ENCODE measurements at regions not wholly inside any gene's neighbourhood (a gene's known extent, or its start where the extent isn't known, plus 50 kb on each side); places are given as distances from the start of the nearest gene placed in this dataset.

GRCh38 chr15:31238906-31239305 is 87.7 kb upstream of the KLF13 start:
- no peak overlapping the region for H3K4me3 ChIP-seq (ENCODE audit: insufficient read depth, low read depth, low read length, poor library complexity, severe bottlenecking)
- peaks cover 15% of the 10 kb centered on the region for H3K4me1 ChIP-seq (ENCODE audit: control insufficient read depth, insufficient read depth, low read length, poor library complexity, severe bottlenecking)
- no peaks in the 10 kb centered on the region for H3K27me3 ChIP-seq (replicated peaks; ENCODE audit: control insufficient read depth, insufficient read depth, low read length, poor library complexity, severe bottlenecking)
- H3K9me3 ChIP-seq (ENCODE audit: control insufficient read depth, low read length), result no peaks in the 10 kb centered on the region
- H3K36me3 ChIP-seq (ENCODE audit: control insufficient read depth, insufficient read depth, low read length), result no peaks in the 10 kb centered on the region
- no peak for DNase-seq
- peak overlapping the region; percentile 21 for H3K27ac ChIP-seq (ENCODE audit: insufficient read depth, low read length, poor library complexity, severe bottlenecking)

GRCh38 chr15:31239409-31239808 is 87.2 kb upstream of the KLF13 start:
- H3K27ac ChIP-seq (ENCODE audit: insufficient read depth, low read length, poor library complexity, severe bottlenecking), result peak overlapping the region; percentile 21

GRCh38 chr15:31241888-31242522 is 84.6 kb upstream of the KLF13 start:
- Histone ChIP-seq H3K9me3 (ENCODE audit: control insufficient read depth, low read length) (no peaks in the 10 kb centered on the region), H3K27ac (ENCODE audit: insufficient read depth, low read length, poor library complexity, severe bottlenecking) (peak overlapping the region; percentile 32), H3K4me1 (ENCODE audit: control insufficient read depth, insufficient read depth, low read length, poor library complexity, severe bottlenecking) (peaks cover 15% of the 10 kb centered on the region), H3K27me3 (replicated peaks; ENCODE audit: control insufficient read depth, insufficient read depth, low read length, poor library complexity, severe bottlenecking) (no peaks in the 10 kb centered on the region), H3K4me3 (ENCODE audit: insufficient read depth, low read depth, low read length, poor library complexity, severe bottlenecking) (no peak overlapping the region), H3K36me3 (ENCODE audit: control insufficient read depth, insufficient read depth, low read length) (no peaks in the 10 kb centered on the region)
- peak in 2 of 3 donors; percentile 14 to 32 for DNase-seq

More at GRCh38 chr15:31239409-31239808, 87.2 kb upstream of the KLF13 start:
- Histone ChIP-seq H3K4me3 (ENCODE audit: insufficient read depth, low read depth, low read length, poor library complexity, severe bottlenecking) (no peak overlapping the region), H3K4me1 (ENCODE audit: control insufficient read depth, insufficient read depth, low read length, poor library complexity, severe bottlenecking) (peaks cover 15% of the 10 kb centered on the region), H3K27me3 (replicated peaks; ENCODE audit: control insufficient read depth, insufficient read depth, low read length, poor library complexity, severe bottlenecking) (no peaks in the 10 kb centered on the region), H3K36me3 (ENCODE audit: control insufficient read depth, insufficient read depth, low read length) (no peaks in the 10 kb centered on the region), H3K9me3 (ENCODE audit: control insufficient read depth, low read length) (no peaks in the 10 kb centered on the region)
- no peak for DNase-seq

GRCh38 chr15:31243895-31244294 is 82.7 kb upstream of the KLF13 start:
- Histone ChIP-seq H3K36me3 (ENCODE audit: control insufficient read depth, insufficient read depth, low read length) (no peaks in the 10 kb centered on the region), H3K4me1 (ENCODE audit: control insufficient read depth, insufficient read depth, low read length, poor library complexity, severe bottlenecking) (peaks cover 13% of the 10 kb centered on the region), H3K27me3 (replicated peaks; ENCODE audit: control insufficient read depth, insufficient read depth, low read length, poor library complexity, severe bottlenecking) (no peaks in the 10 kb centered on the region), H3K4me3 (ENCODE audit: insufficient read depth, low read depth, low read length, poor library complexity, severe bottlenecking) (no peak overlapping the region), H3K27ac (ENCODE audit: insufficient read depth, low read length, poor library complexity, severe bottlenecking) (no peak overlapping the region), H3K9me3 (ENCODE audit: control insufficient read depth, low read length) (no peaks in the 10 kb centered on the region)
- DNase-seq, result no peak

GRCh38 chr15:31245135-31245689 is 81.4 kb upstream of the KLF13 start:
- peaks cover 7% of the 10 kb centered on the region for H3K4me1 ChIP-seq (ENCODE audit: control insufficient read depth, insufficient read depth, low read length, poor library complexity, severe bottlenecking)
- H3K27me3 ChIP-seq (replicated peaks; ENCODE audit: control insufficient read depth, insufficient read depth, low read length, poor library complexity, severe bottlenecking), result no peaks in the 10 kb centered on the region
- H3K36me3 ChIP-seq (ENCODE audit: control insufficient read depth, insufficient read depth, low read length), result no peaks in the 10 kb centered on the region
- no peak for DNase-seq
- H3K9me3 ChIP-seq (ENCODE audit: control insufficient read depth, low read length), result no peaks in the 10 kb centered on the region
- H3K27ac ChIP-seq (ENCODE audit: insufficient read depth, low read length, poor library complexity, severe bottlenecking), result no peak overlapping the region
- no peak overlapping the region for H3K4me3 ChIP-seq (ENCODE audit: insufficient read depth, low read depth, low read length, poor library complexity, severe bottlenecking)

GRCh38 chr15:31245756-31246155 is 80.9 kb upstream of the KLF13 start:
- Histone ChIP-seq H3K27ac (ENCODE audit: insufficient read depth, low read length, poor library complexity, severe bottlenecking) (no peak overlapping the region), H3K4me3 (ENCODE audit: insufficient read depth, low read depth, low read length, poor library complexity, severe bottlenecking) (no peak overlapping the region), H3K9me3 (ENCODE audit: control insufficient read depth, low read length) (no peaks in the 10 kb centered on the region), H3K27me3 (replicated peaks; ENCODE audit: control insufficient read depth, insufficient read depth, low read length, poor library complexity, severe bottlenecking) (no peaks in the 10 kb centered on the region), H3K36me3 (ENCODE audit: control insufficient read depth, insufficient read depth, low read length) (no peaks in the 10 kb centered on the region), H3K4me1 (ENCODE audit: control insufficient read depth, insufficient read depth, low read length, poor library complexity, severe bottlenecking) (peaks cover 7% of the 10 kb centered on the region)
- DNase-seq, result no peak

- DNase-seq, result no peak
- H3K4me1 ChIP-seq (ENCODE audit: control insufficient read depth, insufficient read depth, low read length, poor library complexity, severe bottlenecking), result no peaks in the 10 kb centered on the region
- H3K36me3 ChIP-seq (ENCODE audit: control insufficient read depth, insufficient read depth, low read length), result no peaks in the 10 kb centered on the region
- H3K27me3 ChIP-seq (replicated peaks; ENCODE audit: control insufficient read depth, insufficient read depth, low read length, poor library complexity, severe bottlenecking), result no peaks in the 10 kb centered on the region
- no peak overlapping the region for H3K27ac ChIP-seq (ENCODE audit: insufficient read depth, low read length, poor library complexity, severe bottlenecking)
- H3K4me3 ChIP-seq (ENCODE audit: insufficient read depth, low read depth, low read length, poor library complexity, severe bottlenecking), result no peak overlapping the region
- no peaks in the 10 kb centered on the region for H3K9me3 ChIP-seq (ENCODE audit: control insufficient read depth, low read length)
Measured at GRCh38 chr15:31247404-31247803, 79.2 kb upstream of the KLF13 start.

- H3K36me3 ChIP-seq (ENCODE audit: control insufficient read depth, insufficient read depth, low read length), result no peaks in the 10 kb centered on the region
- no peak overlapping the region for H3K4me3 ChIP-seq (ENCODE audit: insufficient read depth, low read depth, low read length, poor library complexity, severe bottlenecking)
- DNase-seq, result no peak
- no peak overlapping the region for H3K27ac ChIP-seq (ENCODE audit: insufficient read depth, low read length, poor library complexity, severe bottlenecking)
- H3K27me3 ChIP-seq (replicated peaks; ENCODE audit: control insufficient read depth, insufficient read depth, low read length, poor library complexity, severe bottlenecking), result no peaks in the 10 kb centered on the region
- H3K4me1 ChIP-seq (ENCODE audit: control insufficient read depth, insufficient read depth, low read length, poor library complexity, severe bottlenecking), result no peaks in the 10 kb centered on the region
- no peaks in the 10 kb centered on the region for H3K9me3 ChIP-seq (ENCODE audit: control insufficient read depth, low read length)
Measured at GRCh38 chr15:31248263-31248662, 78.4 kb upstream of the KLF13 start.

- Histone ChIP-seq H3K9me3 (ENCODE audit: control insufficient read depth, low read length) (no peaks in the 10 kb centered on the region), H3K4me1 (ENCODE audit: control insufficient read depth, insufficient read depth, low read length, poor library complexity, severe bottlenecking) (no peaks in the 10 kb centered on the region), H3K27ac (ENCODE audit: insufficient read depth, low read length, poor library complexity, severe bottlenecking) (no peak overlapping the region), H3K36me3 (ENCODE audit: control insufficient read depth, insufficient read depth, low read length) (no peaks in the 10 kb centered on the region), H3K4me3 (ENCODE audit: insufficient read depth, low read depth, low read length, poor library complexity, severe bottlenecking) (no peak overlapping the region), H3K27me3 (replicated peaks; ENCODE audit: control insufficient read depth, insufficient read depth, low read length, poor library complexity, severe bottlenecking) (no peaks in the 10 kb centered on the region)
- DNase-seq, result no peak
Measured at GRCh38 chr15:31248951-31249350, 77.7 kb upstream of the KLF13 start.

- Histone ChIP-seq H3K4me3 (ENCODE audit: insufficient read depth, low read depth, low read length, poor library complexity, severe bottlenecking) (no peak overlapping the region), H3K27me3 (replicated peaks; ENCODE audit: control insufficient read depth, insufficient read depth, low read length, poor library complexity, severe bottlenecking) (no peaks in the 10 kb centered on the region), H3K36me3 (ENCODE audit: control insufficient read depth, insufficient read depth, low read length) (no peaks in the 10 kb centered on the region), H3K27ac (ENCODE audit: insufficient read depth, low read length, poor library complexity, severe bottlenecking) (no peak overlapping the region), H3K9me3 (ENCODE audit: control insufficient read depth, low read length) (no peaks in the 10 kb centered on the region), H3K4me1 (ENCODE audit: control insufficient read depth, insufficient read depth, low read length, poor library complexity, severe bottlenecking) (no peaks in the 10 kb centered on the region)
- DNase-seq, result no peak
Measured at GRCh38 chr15:31250033-31250432, 76.6 kb upstream of the KLF13 start.
